ENCODE measurements at regions not wholly inside any gene's neighbourhood (a gene's known extent, or its start where the extent isn't known, plus 50 kb on each side); places are given as distances from the start of the nearest gene placed in this dataset.

DNA sequence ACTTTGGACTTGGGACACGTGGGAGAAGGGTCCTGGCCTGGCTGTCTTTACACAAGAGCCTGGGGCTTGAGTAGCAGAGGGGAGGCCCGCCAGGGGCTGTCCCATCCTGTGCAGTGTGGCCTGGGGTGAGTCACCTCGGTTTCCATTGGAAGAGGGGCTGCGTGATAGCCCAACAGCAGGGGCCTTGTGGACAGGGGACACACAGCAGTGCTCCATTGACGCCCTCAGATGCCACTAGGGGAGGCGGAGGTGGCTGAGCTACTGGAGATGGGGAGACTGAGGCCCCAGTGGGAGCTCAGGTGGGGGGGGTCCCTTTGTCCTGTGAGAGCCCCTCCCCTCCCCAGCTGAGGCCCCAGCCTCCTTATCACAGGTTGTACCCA, 50.0 kb upstream of the RNU6ATAC start:
- no peak for DNase-seq (ENCODE audit: low read depth in 2 of 2)

DNA sequence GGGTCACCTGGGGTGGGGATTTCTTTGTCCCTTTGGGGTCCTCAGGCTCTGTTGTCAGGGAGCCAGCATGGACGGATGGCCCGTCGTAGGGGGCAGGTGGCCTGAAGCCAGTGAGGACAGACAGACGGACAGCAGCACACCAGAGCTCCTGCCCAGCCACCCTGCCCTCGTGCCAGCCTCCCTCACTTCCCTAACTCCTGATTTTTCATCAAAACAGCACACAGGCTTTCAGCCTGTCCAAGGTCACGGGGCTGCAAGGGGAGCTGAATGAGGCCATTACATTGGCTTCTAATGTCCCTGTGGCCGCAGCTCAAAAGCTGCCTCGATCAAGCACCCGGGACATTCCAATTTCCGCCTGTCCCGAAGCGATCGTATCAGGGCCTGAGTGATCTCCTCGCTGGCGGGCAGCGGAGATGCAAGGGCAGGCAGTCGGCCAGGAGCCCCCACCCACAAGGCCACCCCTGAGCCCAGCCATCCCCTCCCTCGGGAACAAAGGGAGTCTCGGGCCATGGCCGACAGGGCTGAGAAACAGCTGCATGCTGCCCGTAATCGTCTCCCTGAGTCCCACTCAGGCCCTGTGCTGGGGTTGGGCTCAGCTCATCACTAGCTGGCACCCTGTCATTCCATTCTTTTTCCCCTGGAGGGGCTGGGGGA, 50.5 kb upstream of the RNU6ATAC start:
- peak in 1 of 2 donors; percentile 22 for DNase-seq (ENCODE audit: low read depth in 2 of 2)

DNA sequence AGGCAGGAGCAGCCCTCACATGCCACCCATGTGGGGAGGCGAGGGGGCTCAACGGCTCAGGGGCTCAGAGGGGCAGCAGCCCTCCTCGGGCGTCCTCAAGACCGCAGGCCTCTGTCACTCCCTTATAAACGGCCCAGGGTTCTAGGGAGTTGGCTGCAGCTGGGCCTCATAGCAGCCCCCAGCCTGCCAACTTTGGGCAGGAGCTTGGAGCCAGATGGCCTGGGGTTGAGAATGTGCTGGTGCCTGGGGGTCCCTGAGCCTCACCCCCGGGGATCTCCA, 51.0 kb upstream of the RNU6ATAC start:
- DNase-seq (ENCODE audit: low read depth in 2 of 2): no peak

DNA sequence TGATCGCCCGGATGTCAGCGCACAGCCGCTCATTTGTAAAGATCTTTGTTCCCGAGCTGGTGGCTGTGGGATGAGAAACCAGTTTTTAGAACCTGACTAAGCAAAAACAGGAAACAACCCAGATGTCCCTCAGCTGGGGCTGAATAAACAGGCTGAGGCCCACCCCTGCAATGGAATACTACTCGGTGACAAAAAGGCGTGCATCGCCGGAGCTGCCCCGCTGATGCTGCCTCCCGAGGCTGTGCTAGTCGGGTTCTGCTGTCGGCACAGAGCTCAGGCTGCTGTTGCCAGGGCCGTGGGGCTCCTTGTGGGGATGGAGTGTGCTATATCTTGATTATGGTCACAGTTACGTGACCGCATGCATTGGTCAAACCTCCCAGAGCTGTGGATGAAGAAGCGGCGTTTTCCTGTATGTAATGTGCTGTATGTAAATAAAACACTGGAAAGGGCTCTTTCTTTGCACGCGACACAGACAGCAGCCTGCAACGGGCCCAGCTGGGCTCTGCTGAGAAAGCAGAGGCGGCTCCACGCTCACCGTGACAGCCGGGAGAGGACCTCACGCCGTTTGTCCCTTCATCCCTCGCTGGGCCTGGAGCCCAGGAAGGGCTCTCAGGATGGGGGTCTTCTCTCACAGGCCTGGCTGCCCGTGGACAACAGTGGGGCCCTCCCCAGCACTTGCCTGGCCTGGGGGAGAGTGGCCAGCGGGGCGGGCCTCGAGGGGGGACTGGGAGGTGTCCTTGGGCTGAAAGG, 51.5 kb upstream of the RNU6ATAC start:
- DNase-seq (ENCODE audit: low read depth in 2 of 2): peak in 1 of 2 donors; percentile 75

DNA sequence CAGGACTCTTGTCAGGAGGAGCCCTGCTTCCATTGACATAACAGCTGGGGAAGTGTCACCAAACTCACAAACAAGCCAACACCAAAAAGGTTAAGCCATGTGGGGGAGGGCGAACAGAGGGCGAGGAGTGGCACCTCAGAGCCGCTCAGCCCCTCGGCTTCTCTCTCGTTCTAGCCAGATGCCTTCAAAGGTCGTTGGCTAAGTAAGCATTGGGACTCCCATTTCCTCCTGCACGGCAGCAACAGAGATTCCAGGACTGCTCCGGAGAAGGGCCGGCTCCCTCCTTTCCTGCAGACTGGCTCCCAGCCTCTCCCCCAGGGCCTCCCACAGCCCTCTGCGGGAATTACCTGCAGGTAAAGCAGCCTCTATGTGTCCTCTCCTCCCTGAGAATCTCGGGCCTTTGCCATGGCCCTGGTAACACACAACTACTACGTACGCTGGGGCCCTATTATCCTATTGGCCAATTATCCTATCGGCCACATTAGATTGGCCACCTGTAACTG, 52.1 kb upstream of the RNU6ATAC start:
- DNase-seq (ENCODE audit: low read depth in 2 of 2): no peak

DNA sequence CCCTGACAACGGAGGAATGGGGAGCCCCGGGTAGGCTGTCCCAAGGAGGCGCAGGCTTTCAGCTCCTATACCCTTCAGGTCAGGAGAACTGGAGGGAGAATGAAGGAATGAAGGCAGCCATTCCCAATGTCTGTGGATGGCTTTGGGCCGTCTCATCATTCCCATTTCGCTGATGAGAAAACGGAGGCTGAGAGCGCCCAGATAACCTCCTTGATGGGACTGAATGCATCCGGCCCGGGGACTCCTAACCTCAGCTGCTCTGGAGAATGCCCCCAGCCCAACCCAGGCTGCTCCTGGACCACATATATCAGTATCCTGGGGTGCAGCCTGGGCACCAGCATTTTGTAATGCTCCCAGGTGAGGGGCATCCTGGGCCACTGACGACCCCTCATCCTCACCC, 52.6 kb upstream of the RNU6ATAC start:
- no peak for DNase-seq (ENCODE audit: low read depth in 2 of 2)

DNA sequence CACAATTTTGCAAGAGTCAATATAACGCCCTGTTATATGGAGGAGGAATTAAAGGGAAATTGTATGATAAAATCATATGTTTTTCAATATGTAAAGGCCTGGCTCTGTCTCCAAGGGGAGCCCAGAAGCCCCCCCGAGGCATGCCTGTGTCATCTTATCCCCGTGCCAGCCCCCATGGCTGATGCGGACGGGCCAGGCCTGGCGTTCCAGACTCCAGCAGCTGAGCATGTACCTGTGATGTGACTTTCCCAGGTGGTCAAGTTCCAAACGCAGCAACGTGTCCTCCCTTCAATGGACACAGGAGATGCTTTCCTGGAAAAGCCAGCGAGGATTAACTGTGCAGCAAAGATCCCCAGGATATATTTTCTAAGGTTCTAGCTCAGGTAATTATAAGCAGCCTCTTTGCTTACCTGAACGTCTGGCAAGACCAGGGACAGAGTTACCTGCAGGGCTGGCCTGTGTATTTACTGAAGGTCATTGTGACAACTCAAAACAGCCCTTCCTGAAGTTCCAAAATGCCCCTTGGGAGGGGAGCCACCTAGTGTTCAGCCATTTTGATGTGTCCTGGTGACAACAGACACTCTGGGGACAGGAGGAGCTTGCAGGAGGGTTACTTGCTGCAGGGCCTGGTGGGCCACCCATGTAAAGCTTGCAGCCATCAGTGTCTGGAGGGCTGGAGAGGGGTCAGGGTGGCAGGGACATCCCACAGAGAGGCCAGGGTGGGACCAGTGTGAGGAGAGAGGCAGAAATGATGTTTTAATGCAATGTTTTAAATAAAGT, 53.3 kb upstream of the RNU6ATAC start:
- DNase-seq (ENCODE audit: low read depth in 2 of 2): peak in 1 of 2 donors; percentile 55

DNA sequence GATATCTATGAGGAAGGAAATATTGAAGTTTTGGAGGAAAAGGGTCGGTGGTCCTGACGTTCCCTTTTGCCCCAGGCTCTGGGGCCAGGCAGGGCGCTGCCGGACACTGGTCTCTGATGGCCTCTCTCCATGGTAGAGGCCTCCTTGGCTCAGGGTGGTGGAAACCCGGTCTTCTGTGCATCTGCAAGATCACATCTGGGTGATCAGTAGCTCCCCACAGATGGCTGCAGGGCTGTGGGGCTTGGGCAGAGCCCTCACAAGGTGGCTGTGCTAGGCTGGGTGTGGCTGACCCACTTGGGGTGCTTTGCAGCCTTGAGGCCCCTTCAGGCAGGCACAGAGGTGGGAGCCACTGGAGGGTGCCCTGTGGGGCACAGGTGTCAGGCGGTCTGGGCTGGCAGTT, 53.9 kb upstream of the RNU6ATAC start:
- no peak for DNase-seq (ENCODE audit: low read depth in 2 of 2)

DNA sequence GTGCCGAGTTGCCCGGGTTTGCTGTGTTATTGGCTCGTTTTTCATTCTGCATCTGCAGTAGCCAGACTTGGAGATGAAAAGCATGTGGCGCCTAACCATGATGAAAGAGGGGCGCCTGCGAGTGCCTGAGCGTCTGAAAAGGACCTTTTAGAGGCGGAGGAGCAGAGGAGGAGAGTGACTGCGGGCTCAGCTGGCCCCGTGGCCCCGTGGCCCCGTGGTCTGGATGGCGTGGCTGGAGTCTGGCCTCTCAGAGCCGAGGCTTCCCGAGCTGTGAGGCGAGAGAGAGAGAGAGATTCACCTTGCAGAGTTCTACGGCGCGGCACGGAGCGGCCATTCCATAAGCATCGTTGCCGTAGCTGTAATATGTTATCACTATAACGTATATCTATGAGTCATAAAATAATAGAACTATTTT, 55.3 kb upstream of the RNU6ATAC start:
- no peak for DNase-seq (ENCODE audit: low read depth in 2 of 2)

DNA sequence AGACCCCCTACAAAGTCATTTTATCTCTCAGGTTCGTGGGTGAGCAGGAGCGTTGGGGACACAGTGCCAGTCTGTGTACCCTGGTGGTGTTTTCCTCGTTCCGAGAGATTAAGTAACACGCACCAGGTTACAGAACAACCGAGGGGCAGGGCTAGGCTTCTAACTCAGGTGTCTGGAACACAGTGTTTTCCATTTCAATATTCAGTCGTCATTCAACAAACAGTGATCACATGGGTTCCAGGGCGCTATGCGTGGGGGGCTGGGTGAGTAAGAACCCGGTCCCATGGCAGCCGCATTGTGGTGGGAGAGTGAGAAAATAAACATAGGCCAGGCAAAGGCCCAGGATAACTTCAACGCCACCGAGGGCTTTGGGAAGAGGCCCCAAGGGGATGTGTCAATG, 55.9 kb upstream of the RNU6ATAC start:
- no peak for DNase-seq (ENCODE audit: low read depth in 2 of 2)

DNA sequence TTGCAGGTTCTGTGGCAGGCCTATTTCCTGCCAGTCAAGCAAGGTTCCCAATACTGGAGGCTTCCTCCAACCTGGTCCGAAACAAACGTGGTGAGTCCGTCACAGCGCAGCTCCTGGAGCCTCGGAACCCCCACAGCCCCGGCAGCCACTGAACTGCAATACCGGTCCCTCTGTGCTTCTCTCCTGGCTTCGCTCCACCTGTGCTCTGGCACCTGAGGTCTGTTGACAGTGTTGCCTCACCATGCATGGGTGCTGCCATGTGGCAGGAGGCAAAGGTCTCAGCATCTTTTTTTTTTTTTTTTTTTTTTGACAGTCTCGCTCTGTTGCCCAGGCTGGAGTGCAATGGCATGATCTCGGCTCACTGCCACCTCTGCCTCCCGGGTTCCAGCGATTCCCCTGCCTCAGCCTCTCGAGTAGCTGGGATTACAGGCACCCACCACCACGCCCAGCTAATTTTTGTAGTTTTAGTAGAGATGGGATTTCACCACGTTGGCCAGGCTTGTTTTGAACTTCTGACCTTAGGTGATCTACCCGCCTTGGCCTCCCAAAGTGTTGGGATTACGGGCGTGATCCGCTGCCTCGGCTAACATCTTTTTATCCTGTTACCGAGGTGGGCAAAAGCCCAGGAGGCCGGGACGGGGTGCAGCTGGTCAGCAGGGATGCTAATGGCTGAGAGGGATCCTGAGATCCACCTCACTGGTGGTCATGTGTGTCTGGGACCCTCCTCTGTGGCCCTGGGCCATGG, 57.1 kb upstream of the RNU6ATAC start:
- no peak for DNase-seq (ENCODE audit: low read depth in 2 of 2)

DNA sequence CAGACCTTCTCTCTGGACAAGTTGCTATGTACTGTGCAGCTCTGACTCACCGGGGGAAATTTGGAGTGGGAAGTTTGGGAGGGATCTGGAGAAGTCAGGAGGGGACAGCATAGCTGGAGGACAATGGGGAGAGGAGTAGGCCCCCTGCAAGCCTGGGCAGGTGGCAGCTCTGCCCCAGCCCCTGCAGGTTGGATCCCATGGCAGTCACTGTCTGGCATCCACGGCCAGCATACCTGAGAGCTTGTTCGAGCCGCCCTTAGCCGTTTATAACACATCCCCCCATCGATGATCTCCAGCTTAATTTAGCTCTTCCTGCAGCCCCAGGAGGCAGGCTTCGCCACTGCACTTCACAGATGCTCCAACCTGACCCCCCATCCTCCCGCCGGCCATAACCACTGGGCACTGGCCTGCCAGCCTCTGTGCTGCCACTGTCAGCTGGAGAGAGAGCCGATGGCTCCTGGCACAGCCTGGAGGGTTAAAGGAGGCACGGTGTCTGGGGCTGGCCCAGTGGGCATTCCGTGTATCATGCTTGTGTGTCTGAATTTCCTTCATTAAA, 57.7 kb upstream of the RNU6ATAC start:
- no peak for DNase-seq (ENCODE audit: low read depth in 2 of 2)

DNA sequence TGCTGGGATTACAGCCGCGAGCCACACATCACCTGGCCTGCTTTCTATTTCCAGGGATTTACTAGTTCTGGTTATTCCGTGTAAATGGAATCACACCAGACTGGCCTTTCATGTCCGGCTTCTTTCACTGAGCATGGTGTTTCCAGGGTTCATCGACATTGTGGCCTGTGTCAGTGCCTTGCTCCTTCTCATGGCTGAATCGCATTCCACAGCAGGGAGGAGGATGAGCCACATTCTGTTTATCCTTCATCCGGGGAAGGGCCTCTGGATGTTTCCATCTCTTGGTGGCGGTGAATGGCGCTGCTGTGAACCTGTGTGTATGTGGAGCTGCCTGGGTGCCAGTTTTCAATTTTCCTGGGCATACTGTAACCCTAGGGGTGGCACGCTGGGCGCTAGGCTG, 58.7 kb upstream of the RNU6ATAC start:
- no peak for DNase-seq (ENCODE audit: low read depth in 2 of 2)

DNA sequence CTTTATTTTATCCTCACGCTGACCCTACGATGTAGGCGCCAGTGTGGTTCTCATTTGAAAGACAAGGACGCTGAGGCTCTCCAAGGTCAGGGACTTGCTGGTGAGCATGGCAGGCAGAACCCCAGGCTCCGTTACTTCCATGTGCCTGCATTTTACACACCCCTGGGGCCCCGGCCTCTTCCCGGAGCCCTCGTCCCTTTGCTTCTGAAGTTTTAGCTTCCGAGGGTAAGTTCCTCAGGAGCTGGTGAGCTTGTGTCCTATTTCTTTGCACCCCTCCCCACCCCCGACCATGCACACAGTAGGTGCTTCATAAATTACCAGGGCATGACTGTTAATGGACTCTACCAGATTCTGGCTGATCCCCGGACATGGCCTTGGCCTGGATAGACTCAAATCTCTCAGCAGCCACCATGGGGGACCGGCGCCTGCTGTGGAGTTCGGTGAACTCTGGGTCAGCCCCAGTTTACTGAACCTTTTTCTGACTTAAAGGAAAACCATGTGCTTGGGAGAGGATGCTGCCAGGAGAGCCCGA, 59.3 kb upstream of the RNU6ATAC start:
- DNase-seq (ENCODE audit: low read depth in 2 of 2): no peak

DNA sequence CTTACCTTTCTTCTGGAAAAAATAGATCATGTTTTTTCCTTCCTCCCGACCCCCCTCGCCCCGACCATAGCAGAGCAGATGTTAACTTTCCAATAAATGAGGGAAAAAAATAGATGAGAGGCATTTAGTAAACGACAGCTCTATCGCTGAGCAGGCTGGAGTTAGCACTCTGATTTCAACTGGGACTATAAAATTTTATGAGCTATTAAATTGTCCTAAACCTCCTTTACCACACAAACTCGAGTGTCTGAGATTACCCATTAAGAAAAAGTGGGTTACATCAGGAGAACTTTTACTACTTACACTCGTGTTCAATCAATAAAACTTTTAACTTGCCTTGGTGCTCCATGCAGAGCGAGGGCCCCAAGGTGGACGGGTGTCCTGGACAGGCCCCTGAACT, 59.8 kb upstream of the RNU6ATAC start:
- DNase-seq (ENCODE audit: low read depth in 2 of 2): no peak

DNA sequence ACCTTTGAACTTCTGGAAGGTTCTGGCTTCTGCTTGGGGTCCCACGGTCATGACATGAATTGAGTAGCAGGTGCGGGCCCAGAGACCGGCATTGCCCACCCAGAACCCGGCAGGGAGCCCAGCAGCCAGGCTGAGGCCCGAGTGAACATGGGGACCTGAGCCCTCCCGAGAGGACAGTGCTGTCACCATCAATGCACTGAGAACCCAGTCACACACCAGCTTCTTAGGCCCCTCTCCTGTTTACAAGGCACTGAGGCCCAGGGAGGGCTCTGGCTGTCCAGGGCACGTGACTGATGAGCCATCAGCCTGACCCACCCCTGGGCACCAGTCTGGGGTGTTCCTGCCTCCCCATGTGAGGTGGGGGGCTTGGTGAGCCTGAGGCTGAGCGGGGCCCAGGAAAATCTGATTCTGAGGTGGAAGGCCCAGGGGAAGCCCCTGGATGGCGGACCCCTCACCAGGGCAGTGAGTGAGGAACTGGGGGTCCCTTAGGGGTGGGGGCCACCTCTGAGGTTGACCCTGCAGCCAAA, 60.3 kb upstream of the RNU6ATAC start:
- DNase-seq (ENCODE audit: low read depth in 2 of 2): no peak

DNA sequence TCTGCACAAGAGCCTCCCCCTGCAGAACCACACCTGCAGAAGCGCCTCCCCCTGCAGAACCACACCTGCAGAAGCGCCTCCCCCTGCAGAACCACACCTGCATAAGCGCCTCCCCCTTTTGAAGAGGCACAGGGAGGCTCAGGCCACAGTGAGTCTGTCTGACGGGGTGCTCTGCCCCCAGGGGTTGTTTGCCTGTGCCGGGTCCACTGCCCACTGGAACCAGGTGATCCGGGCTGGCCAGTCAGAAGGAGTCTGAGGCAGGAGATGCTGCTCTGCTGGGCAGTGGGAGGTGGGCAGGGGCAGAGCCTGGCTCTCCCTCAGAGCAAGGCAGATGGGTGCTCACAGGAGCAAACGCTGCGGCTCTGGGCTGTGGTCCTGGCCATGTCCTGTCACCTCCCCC, 60.8 kb upstream of the RNU6ATAC start:
- DNase-seq (ENCODE audit: low read depth in 2 of 2): no peak

DNA sequence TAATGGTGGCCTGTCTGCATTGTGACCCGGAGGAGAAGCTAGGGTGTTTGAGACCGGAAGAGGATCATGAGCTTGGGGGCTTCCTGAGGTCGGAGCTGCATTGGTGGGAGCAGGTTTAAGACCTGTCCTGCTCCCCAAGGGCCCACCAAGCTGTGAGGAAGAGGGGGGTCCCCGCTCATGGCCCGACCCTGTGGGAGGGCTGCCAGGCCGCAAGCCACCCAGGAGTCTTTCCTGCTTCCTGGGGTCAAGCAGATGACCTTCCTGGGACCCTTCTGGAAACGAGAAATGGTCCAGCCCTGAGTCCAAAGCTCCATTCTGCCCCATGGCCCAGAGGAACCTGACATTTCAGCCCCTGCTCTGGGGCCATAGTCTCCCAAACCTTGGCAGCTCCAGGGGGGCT, 61.5 kb upstream of the RNU6ATAC start:
- DNase-seq (ENCODE audit: low read depth in 2 of 2): no peak

DNA sequence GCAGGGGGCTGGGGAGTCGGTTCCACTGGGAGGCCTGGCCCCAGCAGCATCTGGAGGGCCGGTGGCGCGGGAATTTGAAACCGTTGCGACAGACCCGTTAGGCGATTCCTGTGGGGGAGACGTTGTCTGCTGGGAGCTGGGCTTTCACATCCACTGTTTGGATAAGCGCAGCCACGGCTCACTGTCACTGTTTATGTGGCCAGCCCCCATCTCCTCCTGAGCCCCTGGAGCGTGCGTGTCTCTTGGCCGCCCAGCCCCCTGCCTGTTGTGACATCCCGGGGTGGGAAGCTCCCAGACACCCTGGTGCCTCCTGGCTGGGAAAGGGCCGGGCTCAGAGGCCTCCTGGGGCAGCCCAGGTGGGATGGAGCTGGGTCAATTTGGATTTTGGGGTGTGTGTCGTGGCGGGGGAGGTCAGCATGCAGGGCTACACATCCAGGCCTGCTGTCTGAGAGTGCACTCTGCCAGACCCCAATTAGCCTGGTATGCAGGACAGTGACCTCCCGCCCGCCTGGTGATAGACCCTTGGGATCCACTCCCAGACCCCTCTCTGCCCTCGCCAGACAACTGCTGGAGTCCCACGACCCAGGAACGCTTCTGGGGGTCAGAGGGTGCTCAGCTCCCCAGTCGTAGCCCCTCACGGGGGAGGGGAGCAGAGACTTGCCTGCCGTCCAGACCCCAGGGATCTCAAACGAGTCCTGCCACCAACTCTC, 62.0 kb upstream of the RNU6ATAC start:
- DNase-seq (ENCODE audit: low read depth in 2 of 2): no peak
